H9 (cell line): ENCODE measurements at regions not wholly inside any gene's neighbourhood (a gene's known extent, or its start where the extent isn't known, plus 50 kb on each side); places are given as distances from the start of the nearest gene placed in this dataset.

Experiments
- DNase-seq: peaks from one replicate; pipeline ENCODE4 v3.0.0-alpha.2; 2017
- H2AFZ ChIP-seq: one replicate; pipeline ENCODE4 v1.6.1; 2013; ENCODE audit warnings: mild to moderate bottlenecking, low read length, control low read depth, moderate library complexity
- H2AK5ac ChIP-seq: 2 replicates; pipeline ENCODE4 v1.6.1; 2013; ENCODE audit warnings: low read length, control low read depth, mixed read lengths; ENCODE audit not compliant: insufficient read length
- H2BK120ac ChIP-seq: one replicate; pipeline ENCODE4 v1.6.1; 2013; ENCODE audit warnings: low read depth, mild to moderate bottlenecking, low read length, control low read depth, inconsistent platforms; ENCODE audit not compliant: poor library complexity, severe bottlenecking
- H2BK12ac ChIP-seq: 2 replicates; pipeline ENCODE4 v1.6.1; 2013; ENCODE audit warnings: low read length, control low read depth, mixed read lengths, low read depth; ENCODE audit not compliant: insufficient read length
- H2BK15ac ChIP-seq: 2 replicates; pipeline ENCODE4 v1.6.1; 2013; ENCODE audit warnings: low read depth, low read length, control low read depth
- H2BK20ac ChIP-seq: one replicate; pipeline ENCODE4 v1.6.1; 2013; ENCODE audit warnings: low read depth, mild to moderate bottlenecking, low read length, control low read depth, inconsistent platforms; ENCODE audit not compliant: poor library complexity, severe bottlenecking
- H2BK5ac ChIP-seq: 2 replicates; pipeline ENCODE4 v1.6.1; 2013; ENCODE audit warnings: low read length, control low read depth, mixed read lengths; ENCODE audit not compliant: insufficient read length
- H3K14ac ChIP-seq: 2 replicates; pipeline ENCODE4 v1.6.1; 2013; ENCODE audit warnings: low read length, control low read depth; ENCODE audit not compliant: insufficient read depth
- H3K18ac ChIP-seq: 2 replicates; pipeline ENCODE4 v1.6.1; 2013; ENCODE audit warnings: low read depth, mild to moderate bottlenecking, mixed read lengths, low read length, control low read depth; ENCODE audit not compliant: insufficient read length
- H3K23ac ChIP-seq: 2 replicates; pipeline ENCODE4 v1.6.1; 2013; ENCODE audit warnings: low read length, control low read depth, mixed read lengths, low read depth; ENCODE audit not compliant: insufficient read length
- H3K23me2 ChIP-seq: 2 replicates; pipeline ENCODE4 v1.6.1; 2013; ENCODE audit warnings: low read depth, mild to moderate bottlenecking, mixed read lengths, low read length, control low read depth; ENCODE audit not compliant: insufficient read length, poor library complexity, severe bottlenecking
- H3K27ac ChIP-seq: 2 replicates; pipeline ENCODE4 v1.5.1; 2013; ENCODE audit warnings: low read length, control low read depth, mixed read lengths, low read depth; ENCODE audit not compliant: insufficient read length
- H3K27me3 ChIP-seq: 2 replicates; pipeline ENCODE4 v1.6.1; 2013; ENCODE audit warnings: low read length, control low read depth, inconsistent platforms; ENCODE audit not compliant: insufficient read depth
- H3K4ac ChIP-seq: 2 replicates; pipeline ENCODE4 v1.6.1; 2013; ENCODE audit warnings: low read depth, mild to moderate bottlenecking, control low read depth, inconsistent platforms, low read length, moderate library complexity
- H3K4me1 ChIP-seq: 2 replicates; pipeline ENCODE4 v1.6.1; 2013; ENCODE audit warnings: low read length, control low read depth, inconsistent platforms; ENCODE audit not compliant: insufficient read depth
- H3K4me2 ChIP-seq: 2 replicates; pipeline ENCODE4 v1.6.1; 2013; ENCODE audit warnings: low read length, control low read depth, mixed read lengths; ENCODE audit not compliant: insufficient read length, insufficient read depth
- H3K56ac ChIP-seq: 2 replicates; pipeline ENCODE4 v1.6.1; 2013; ENCODE audit warnings: low read depth, mild to moderate bottlenecking, mixed read lengths, low read length, control low read depth; ENCODE audit not compliant: insufficient read length
- H3K79me1 ChIP-seq: 2 replicates; pipeline ENCODE4 v1.6.1; 2013; ENCODE audit warnings: low read depth, mild to moderate bottlenecking, moderate library complexity, low read length, control low read depth, inconsistent platforms; ENCODE audit not compliant: insufficient read depth, poor library complexity, severe bottlenecking
- H3K79me2 ChIP-seq: 2 replicates; pipeline ENCODE4 v1.6.1; 2013; ENCODE audit warnings: low read length, control low read depth, inconsistent platforms; ENCODE audit not compliant: insufficient read depth
- H3K9ac ChIP-seq: 2 replicates; pipeline ENCODE4 v1.6.1; 2013; ENCODE audit warnings: low read length, control low read depth, mixed read lengths; ENCODE audit not compliant: insufficient read length; ENCODE audit errors: extremely low read depth
- H3K9me3 ChIP-seq: one replicate; pipeline ENCODE4 v1.6.1; 2013; ENCODE audit warnings: low read depth, low read length, inconsistent platforms; ENCODE audit not compliant: control insufficient read depth
- H3T11ph ChIP-seq: one replicate; pipeline ENCODE4 v1.6.1; 2013; ENCODE audit warnings: mild to moderate bottlenecking, low read length, control low read depth, inconsistent platforms
- H4K20me1 ChIP-seq: one replicate; pipeline ENCODE4 v1.6.1; 2013; ENCODE audit not compliant: control insufficient read depth, insufficient read length, insufficient read depth
- H4K5ac ChIP-seq: 2 replicates; pipeline ENCODE4 v1.6.1; 2013; ENCODE audit warnings: low read depth, mild to moderate bottlenecking, mixed read lengths, low read length, control low read depth; ENCODE audit not compliant: insufficient read length
- H4K8ac ChIP-seq: replicated peaks from 2 replicates; pipeline ENCODE4 v1.6.1; 2013; ENCODE audit warnings: low read length, control low read depth, mixed read lengths, low read depth; ENCODE audit not compliant: insufficient read length
- H4K91ac ChIP-seq: 2 replicates; pipeline ENCODE4 v1.6.1; 2013; ENCODE audit warnings: low read depth, mild to moderate bottlenecking, moderate library complexity, mixed read lengths, low read length, control low read depth; ENCODE audit not compliant: insufficient read length
- H3K27ac Mint-ChIP-seq, 3 experiments: 2 replicates in 2 of 3; 3 replicates in 1 of 3; pipeline ENCODE4 v1.8.0; 2020 to 2021; ENCODE audit warnings: mixed read lengths in 3 of 3, mild to moderate bottlenecking in 1 of 3, moderate library complexity in 1 of 3
- H3K27me3 Mint-ChIP-seq: 2 replicates; pipeline ENCODE4 v1.8.0; 2021; ENCODE audit warnings: low read depth, mild to moderate bottlenecking, moderate library complexity, mixed read lengths
- H3K36me3 Mint-ChIP-seq, 3 experiments: 2 replicates in 2 of 3; 3 replicates in 1 of 3; pipeline ENCODE4 v1.8.0; 2020 to 2021; ENCODE audit warnings: low read depth in 3 of 3, mixed read lengths in 3 of 3; ENCODE audit not compliant: insufficient read depth in 1 of 3
- H3K4me1 Mint-ChIP-seq, 2 experiments: 2 replicates each; pipeline ENCODE4 v1.8.0; 2020; ENCODE audit warnings: mixed read lengths in 2 of 2
- H3K4me3 Mint-ChIP-seq, 2 experiments: 2 replicates in 1 of 2; 3 replicates in 1 of 2; pipeline ENCODE4 v1.8.0; 2020 to 2021; ENCODE audit warnings: mild to moderate bottlenecking in 2 of 2, mixed read lengths in 2 of 2, moderate library complexity in 1 of 2
- H3K9me3 Mint-ChIP-seq, 2 experiments: 2 replicates in 1 of 2; 3 replicates in 1 of 2; pipeline ENCODE4 v1.8.0; 2020; ENCODE audit warnings: mild to moderate bottlenecking in 2 of 2, mixed read lengths in 2 of 2, moderate library complexity in 1 of 2
- WGBS: extraction: QIAGEN DNeasy Blood & Tissue Kit; methylation state at CpG from one replicate; pipeline ENCODE4 v1.1.7; 2013; ENCODE audit warnings: missing lambda C conversion rate, low lambda C conversion rate, mixed read lengths; ENCODE audit not compliant: insufficient read length; ENCODE audit errors: extremely low coverage; 5-methylcytosine and 5-hydroxymethylcytosine counted together
- TF ChIP-seq, protein P1 (sequence below): fragments of 200-600 bp; sonication (generic); conservative IDR thresholded peaks from 3 replicates; pipeline ENCODE4 v1.8.0; 2021; ENCODE audit warnings: antibody characterized with exemption, mild to moderate bottlenecking

GRCh38 chr1:229726061-229726460 is 100.0 kb downstream of the URB2 start:
- Histone ChIP-seq H3K23me2 (no peaks in the 10 kb centered on the region), H2BK120ac (no peak overlapping the region), H3K27me3 (no peaks in the 10 kb centered on the region), H3K79me1 (no peaks in the 10 kb centered on the region), H2BK15ac (no peak overlapping the region), H4K5ac (no peak overlapping the region), H3K56ac (no peak overlapping the region), H3K9ac (no peak overlapping the region), H2BK20ac (no peak overlapping the region), H2BK5ac (no peak overlapping the region), H3K4me1 (0 out of 2 replicates have a peak, but pooled peaks cover 3% of the 10 kb centered on the region), H3K18ac (no peak overlapping the region), H3K79me2 (no peaks in the 10 kb centered on the region), H2AK5ac (no peak overlapping the region), H4K20me1 (no peaks in the 10 kb centered on the region), H2BK12ac (no peak overlapping the region), H3K14ac (no peak overlapping the region), H3K23ac (no peak overlapping the region), H2AFZ (no peak overlapping the region), H3K27ac (no peak overlapping the region), H3K4ac (no peak overlapping the region), H3T11ph (no peak overlapping the region), H3K9me3 (no peaks in the 10 kb centered on the region), H3K4me2 (no peak overlapping the region), H4K91ac (no peak overlapping the region), H4K8ac (no peak overlapping the region)
- H3K27ac Mint-ChIP-seq = no peak overlapping the region; a peak in 1 of 7 replicates
- WGBS = no CpG with 5 or more reads among the region's 3 CpGs
- no peak for DNase-seq
- no peaks in the 10 kb centered on the region for H3K27me3 Mint-ChIP-seq
- TF ChIP-seq, protein P1, sequence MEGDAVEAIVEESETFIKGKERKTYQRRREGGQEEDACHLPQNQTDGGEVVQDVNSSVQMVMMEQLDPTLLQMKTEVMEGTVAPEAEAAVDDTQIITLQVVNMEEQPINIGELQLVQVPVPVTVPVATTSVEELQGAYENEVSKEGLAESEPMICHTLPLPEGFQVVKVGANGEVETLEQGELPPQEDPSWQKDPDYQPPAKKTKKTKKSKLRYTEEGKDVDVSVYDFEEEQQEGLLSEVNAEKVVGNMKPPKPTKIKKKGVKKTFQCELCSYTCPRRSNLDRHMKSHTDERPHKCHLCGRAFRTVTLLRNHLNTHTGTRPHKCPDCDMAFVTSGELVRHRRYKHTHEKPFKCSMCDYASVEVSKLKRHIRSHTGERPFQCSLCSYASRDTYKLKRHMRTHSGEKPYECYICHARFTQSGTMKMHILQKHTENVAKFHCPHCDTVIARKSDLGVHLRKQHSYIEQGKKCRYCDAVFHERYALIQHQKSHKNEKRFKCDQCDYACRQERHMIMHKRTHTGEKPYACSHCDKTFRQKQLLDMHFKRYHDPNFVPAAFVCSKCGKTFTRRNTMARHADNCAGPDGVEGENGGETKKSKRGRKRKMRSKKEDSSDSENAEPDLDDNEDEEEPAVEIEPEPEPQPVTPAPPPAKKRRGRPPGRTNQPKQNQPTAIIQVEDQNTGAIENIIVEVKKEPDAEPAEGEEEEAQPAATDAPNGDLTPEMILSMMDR = no peak
- peaks cover 0 to 7% (median 3%) of the 10 kb centered on the region in 3 experiments; a peak in 5 of 7 replicates for H3K36me3 Mint-ChIP-seq
- H3K4me1 Mint-ChIP-seq = peaks cover 14 to 15% of the 10 kb centered on the region in 2 experiments
- no peak overlapping the region for H3K4me3 Mint-ChIP-seq
- peaks cover 13 to 17% of the 10 kb centered on the region in 2 experiments for H3K9me3 Mint-ChIP-seq
